ENCODE measurements at regions not wholly inside any gene's neighbourhood (a gene's known extent, or its start where the extent isn't known, plus 50 kb on each side); places are given as distances from the start of the nearest gene placed in this dataset.

- TF ChIP-seq CREB1 (CRISPR knock-in tag; IDR thresholded peaks at IDR 0.05), result no peak
- TF ChIP-seq, protein P1, sequence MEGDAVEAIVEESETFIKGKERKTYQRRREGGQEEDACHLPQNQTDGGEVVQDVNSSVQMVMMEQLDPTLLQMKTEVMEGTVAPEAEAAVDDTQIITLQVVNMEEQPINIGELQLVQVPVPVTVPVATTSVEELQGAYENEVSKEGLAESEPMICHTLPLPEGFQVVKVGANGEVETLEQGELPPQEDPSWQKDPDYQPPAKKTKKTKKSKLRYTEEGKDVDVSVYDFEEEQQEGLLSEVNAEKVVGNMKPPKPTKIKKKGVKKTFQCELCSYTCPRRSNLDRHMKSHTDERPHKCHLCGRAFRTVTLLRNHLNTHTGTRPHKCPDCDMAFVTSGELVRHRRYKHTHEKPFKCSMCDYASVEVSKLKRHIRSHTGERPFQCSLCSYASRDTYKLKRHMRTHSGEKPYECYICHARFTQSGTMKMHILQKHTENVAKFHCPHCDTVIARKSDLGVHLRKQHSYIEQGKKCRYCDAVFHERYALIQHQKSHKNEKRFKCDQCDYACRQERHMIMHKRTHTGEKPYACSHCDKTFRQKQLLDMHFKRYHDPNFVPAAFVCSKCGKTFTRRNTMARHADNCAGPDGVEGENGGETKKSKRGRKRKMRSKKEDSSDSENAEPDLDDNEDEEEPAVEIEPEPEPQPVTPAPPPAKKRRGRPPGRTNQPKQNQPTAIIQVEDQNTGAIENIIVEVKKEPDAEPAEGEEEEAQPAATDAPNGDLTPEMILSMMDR (IDR thresholded peaks at IDR 0.05), result no peak
- TF ChIP-seq TCF7 (CRISPR knock-in tag; IDR thresholded peaks at IDR 0.05; ENCODE audit: low read depth), result no peak
- no peak for TF ChIP-seq AFF4 (CRISPR knock-in tag; IDR thresholded peaks at IDR 0.05; ENCODE audit: borderline replicate concordance)
- TF ChIP-seq, protein P2, sequence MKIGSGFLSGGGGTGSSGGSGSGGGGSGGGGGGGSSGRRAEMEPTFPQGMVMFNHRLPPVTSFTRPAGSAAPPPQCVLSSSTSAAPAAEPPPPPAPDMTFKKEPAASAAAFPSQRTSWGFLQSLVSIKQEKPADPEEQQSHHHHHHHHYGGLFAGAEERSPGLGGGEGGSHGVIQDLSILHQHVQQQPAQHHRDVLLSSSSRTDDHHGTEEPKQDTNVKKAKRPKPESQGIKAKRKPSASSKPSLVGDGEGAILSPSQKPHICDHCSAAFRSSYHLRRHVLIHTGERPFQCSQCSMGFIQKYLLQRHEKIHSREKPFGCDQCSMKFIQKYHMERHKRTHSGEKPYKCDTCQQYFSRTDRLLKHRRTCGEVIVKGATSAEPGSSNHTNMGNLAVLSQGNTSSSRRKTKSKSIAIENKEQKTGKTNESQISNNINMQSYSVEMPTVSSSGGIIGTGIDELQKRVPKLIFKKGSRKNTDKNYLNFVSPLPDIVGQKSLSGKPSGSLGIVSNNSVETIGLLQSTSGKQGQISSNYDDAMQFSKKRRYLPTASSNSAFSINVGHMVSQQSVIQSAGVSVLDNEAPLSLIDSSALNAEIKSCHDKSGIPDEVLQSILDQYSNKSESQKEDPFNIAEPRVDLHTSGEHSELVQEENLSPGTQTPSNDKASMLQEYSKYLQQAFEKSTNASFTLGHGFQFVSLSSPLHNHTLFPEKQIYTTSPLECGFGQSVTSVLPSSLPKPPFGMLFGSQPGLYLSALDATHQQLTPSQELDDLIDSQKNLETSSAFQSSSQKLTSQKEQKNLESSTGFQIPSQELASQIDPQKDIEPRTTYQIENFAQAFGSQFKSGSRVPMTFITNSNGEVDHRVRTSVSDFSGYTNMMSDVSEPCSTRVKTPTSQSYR (CRISPR knock-in tag; IDR thresholded peaks at IDR 0.05), result no peak
- TF ChIP-seq ZNF121 (CRISPR knock-in tag; IDR thresholded peaks at IDR 0.05), result no peak
- TF ChIP-seq HMGXB4 (CRISPR knock-in tag; IDR thresholded peaks at IDR 0.05), result no peak
- TF ChIP-seq PREB (CRISPR knock-in tag; IDR thresholded peaks at IDR 0.05; ENCODE audit: borderline replicate concordance), result no peak
- TF ChIP-seq, protein P3, sequence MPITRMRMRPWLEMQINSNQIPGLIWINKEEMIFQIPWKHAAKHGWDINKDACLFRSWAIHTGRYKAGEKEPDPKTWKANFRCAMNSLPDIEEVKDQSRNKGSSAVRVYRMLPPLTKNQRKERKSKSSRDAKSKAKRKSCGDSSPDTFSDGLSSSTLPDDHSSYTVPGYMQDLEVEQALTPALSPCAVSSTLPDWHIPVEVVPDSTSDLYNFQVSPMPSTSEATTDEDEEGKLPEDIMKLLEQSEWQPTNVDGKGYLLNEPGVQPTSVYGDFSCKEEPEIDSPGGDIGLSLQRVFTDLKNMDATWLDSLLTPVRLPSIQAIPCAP (CRISPR knock-in tag; IDR thresholded peaks at IDR 0.05), result no peak
Measured at GRCh38 chr20:12763406-12763805, 245.4 kb upstream of the SPTLC3 start.

Data from WTC11 (cell line).